BLaER1 (cell line): ENCODE measurements at regions not wholly inside any gene's neighbourhood (a gene's known extent, or its start where the extent isn't known, plus 50 kb on each side); places are given as distances from the start of the nearest gene placed in this dataset.

ENCODE experiments used
- H3K27ac ChIP-seq: shearing (Covaris generic); formaldehyde crosslinking; 2 replicates; pipeline ENCODE4 v1.8.1; 2022
- H3K27me3 ChIP-seq: shearing (Covaris generic); formaldehyde crosslinking; 2 replicates; pipeline ENCODE4 v1.8.1; 2022
- H3K36me3 ChIP-seq: shearing (Covaris generic); formaldehyde crosslinking; 2 replicates; pipeline ENCODE4 v1.8.1; 2022
- H3K4me1 ChIP-seq: shearing (Covaris generic); formaldehyde crosslinking; 2 replicates; pipeline ENCODE4 v1.8.1; 2022
- H3K4me2 ChIP-seq: shearing (Covaris generic); formaldehyde crosslinking; 2 replicates; pipeline ENCODE4 v1.8.1; 2022
- H3K4me3 ChIP-seq: shearing (Covaris generic); formaldehyde crosslinking; 2 replicates; pipeline ENCODE4 v1.8.1; 2022
- H3K9ac ChIP-seq: shearing (Covaris generic); formaldehyde crosslinking; 2 replicates; pipeline ENCODE4 v1.8.1; 2022
- H3K9me3 ChIP-seq: shearing (Covaris generic); formaldehyde crosslinking; 2 replicates; pipeline ENCODE4 v1.8.1; 2022
- H4K20me1 ChIP-seq: shearing (Covaris generic); formaldehyde crosslinking; 2 replicates; pipeline ENCODE4 v1.8.1; 2022
- Cebpa-rat ChIP-seq: shearing (Covaris generic); IDR thresholded peaks from 2 replicates; pipeline ENCODE4 v1.8.1; 2022

DNA sequence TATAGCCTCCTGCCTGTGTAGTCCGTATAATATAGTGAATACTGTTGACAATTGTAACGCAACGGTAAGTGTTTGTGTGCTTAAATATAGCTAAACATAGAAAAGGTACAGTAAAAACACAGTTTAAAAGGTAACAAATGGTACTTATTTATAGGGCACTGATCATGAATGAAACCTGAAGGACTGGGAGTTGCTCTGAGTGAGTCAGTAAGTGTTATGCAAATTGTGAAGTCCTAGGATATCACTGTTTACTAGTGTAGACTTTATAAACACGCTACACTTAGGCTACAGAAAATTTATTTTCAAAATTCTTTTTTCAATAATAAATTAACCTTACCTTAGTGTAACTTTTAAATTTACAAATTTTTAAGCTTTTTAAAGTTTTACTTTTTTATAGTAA is 1090.1 kb downstream of the CDH9 start:
- H3K27ac ChIP-seq, result no peak overlapping the region
- TF ChIP-seq Cebpa-rat, result no peak
- no peaks in the 10 kb centered on the region for H3K36me3 ChIP-seq
- H3K4me1 ChIP-seq, result peaks cover 8% of the 10 kb centered on the region; the same call in 1 of the 2 replicates
- no peaks in the 10 kb centered on the region for H3K27me3 ChIP-seq
- no peak overlapping the region for H3K9ac ChIP-seq
- H3K9me3 ChIP-seq, result no peaks in the 10 kb centered on the region
- no peaks in the 10 kb centered on the region for H4K20me1 ChIP-seq
- no peak overlapping the region for H3K4me2 ChIP-seq
- H3K4me3 ChIP-seq, result no peak overlapping the region

- no peaks in the 10 kb centered on the region for H3K36me3 ChIP-seq
- no peaks in the 10 kb centered on the region for H3K9me3 ChIP-seq
- no peak overlapping the region for H3K27ac ChIP-seq
- H4K20me1 ChIP-seq, result no peaks in the 10 kb centered on the region
- no peak overlapping the region for H3K4me2 ChIP-seq
- H3K27me3 ChIP-seq, result no peaks in the 10 kb centered on the region
- no peak for TF ChIP-seq Cebpa-rat
- H3K4me3 ChIP-seq, result no peak overlapping the region
- H3K4me1 ChIP-seq, result no peaks in the 10 kb centered on the region
- H3K9ac ChIP-seq, result no peak overlapping the region
These were observed 1093.6 kb downstream of the CDH9 start for GRCh38 chr5:25944786-25945185.

DNA sequence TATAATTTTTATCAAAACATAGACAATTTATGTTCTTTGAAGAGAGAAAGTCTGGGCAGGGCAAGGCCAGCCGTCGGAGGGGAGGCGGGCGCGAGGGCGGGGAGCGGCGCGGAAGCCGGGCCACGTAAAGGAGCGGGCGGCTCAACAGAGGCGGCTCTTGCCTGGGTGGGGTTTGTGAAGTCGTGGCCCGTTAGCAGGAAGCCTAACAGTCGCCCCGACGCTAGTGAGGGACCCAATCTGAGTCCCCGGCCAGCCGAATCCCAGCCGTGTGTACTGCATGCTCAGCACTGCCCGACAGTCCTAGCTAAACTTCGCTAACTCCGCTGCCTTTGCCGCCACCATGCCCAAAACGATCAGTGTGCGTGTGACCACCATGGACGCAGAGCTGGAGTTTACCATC is 1129.2 kb downstream of the CDH9 start:
- no peaks in the 10 kb centered on the region for H4K20me1 ChIP-seq
- H3K27me3 ChIP-seq, result no peaks in the 10 kb centered on the region
- H3K9ac ChIP-seq, result no peak overlapping the region
- no peak overlapping the region for H3K4me2 ChIP-seq
- no peak for TF ChIP-seq Cebpa-rat
- no peaks in the 10 kb centered on the region for H3K9me3 ChIP-seq
- H3K27ac ChIP-seq, result no peak overlapping the region
- no peak overlapping the region for H3K4me3 ChIP-seq
- no peaks in the 10 kb centered on the region for H3K4me1 ChIP-seq
- no peaks in the 10 kb centered on the region for H3K36me3 ChIP-seq

GRCh38 chr5:25905646-25906045 is 1132.7 kb downstream of the CDH9 start:
- H3K9ac ChIP-seq, result no peak overlapping the region
- no peak for TF ChIP-seq Cebpa-rat
- H3K4me1 ChIP-seq, result no peaks in the 10 kb centered on the region
- H3K4me2 ChIP-seq, result no peak overlapping the region
- H3K36me3 ChIP-seq, result no peaks in the 10 kb centered on the region
- H3K4me3 ChIP-seq, result no peak overlapping the region
- no peaks in the 10 kb centered on the region for H3K9me3 ChIP-seq
- no peaks in the 10 kb centered on the region for H3K27me3 ChIP-seq
- no peaks in the 10 kb centered on the region for H4K20me1 ChIP-seq
- no peak overlapping the region for H3K27ac ChIP-seq

DNA sequence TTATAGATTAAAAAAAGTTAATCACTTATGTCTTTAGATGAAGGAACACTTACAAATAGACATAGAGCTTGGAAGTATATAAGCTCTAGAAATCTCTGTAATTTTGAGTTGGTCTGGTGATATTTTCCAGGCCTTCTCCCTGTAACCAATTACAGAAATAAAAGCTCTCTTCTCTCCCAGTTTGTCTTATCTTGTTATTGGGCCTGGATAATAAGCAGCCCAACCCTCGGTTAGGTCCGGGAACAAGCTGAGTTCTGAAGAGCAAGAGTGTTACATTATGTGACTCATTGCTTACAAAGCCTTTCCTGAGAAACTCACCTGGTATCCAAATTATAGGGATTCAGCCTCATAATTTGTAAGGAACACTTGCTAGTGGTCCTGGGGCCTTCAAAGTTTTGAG is 1146.2 kb downstream of the CDH9 start:
- no peak for TF ChIP-seq Cebpa-rat
- Histone ChIP-seq H3K36me3 (no peaks in the 10 kb centered on the region), H3K9me3 (0 out of 2 replicates have a peak, but pooled peaks cover 14% of the 10 kb centered on the region), H3K27ac (no peak overlapping the region), H3K4me3 (no peak overlapping the region), H3K9ac (no peak overlapping the region), H4K20me1 (no peaks in the 10 kb centered on the region), H3K4me1 (no peaks in the 10 kb centered on the region), H3K27me3 (no peaks in the 10 kb centered on the region), H3K4me2 (no peak overlapping the region)

- Histone ChIP-seq H3K4me1 (no peaks in the 10 kb centered on the region), H3K27me3 (no peaks in the 10 kb centered on the region), H4K20me1 (no peaks in the 10 kb centered on the region), H3K9ac (no peak overlapping the region), H3K9me3 (0 out of 2 replicates have a peak, but pooled peaks cover 14% of the 10 kb centered on the region), H3K4me3 (no peak overlapping the region), H3K4me2 (no peak overlapping the region), H3K27ac (no peak overlapping the region), H3K36me3 (no peaks in the 10 kb centered on the region)
- no peak for TF ChIP-seq Cebpa-rat
These were observed 1146.7 kb downstream of the CDH9 start for GRCh38 chr5:25891691-25892090.

GRCh38 chr5:25881318-25882036 is 1156.9 kb downstream of the CDH9 start:
- no peaks in the 10 kb centered on the region for H3K9me3 ChIP-seq
- no peak overlapping the region for H3K4me3 ChIP-seq
- no peak overlapping the region for H3K9ac ChIP-seq
- TF ChIP-seq Cebpa-rat, result no peak
- H3K27ac ChIP-seq, result no peak overlapping the region
- H3K4me1 ChIP-seq, result no peaks in the 10 kb centered on the region
- H3K36me3 ChIP-seq, result no peaks in the 10 kb centered on the region
- H3K27me3 ChIP-seq, result no peaks in the 10 kb centered on the region
- H4K20me1 ChIP-seq, result no peaks in the 10 kb centered on the region
- no peak overlapping the region for H3K4me2 ChIP-seq

DNA sequence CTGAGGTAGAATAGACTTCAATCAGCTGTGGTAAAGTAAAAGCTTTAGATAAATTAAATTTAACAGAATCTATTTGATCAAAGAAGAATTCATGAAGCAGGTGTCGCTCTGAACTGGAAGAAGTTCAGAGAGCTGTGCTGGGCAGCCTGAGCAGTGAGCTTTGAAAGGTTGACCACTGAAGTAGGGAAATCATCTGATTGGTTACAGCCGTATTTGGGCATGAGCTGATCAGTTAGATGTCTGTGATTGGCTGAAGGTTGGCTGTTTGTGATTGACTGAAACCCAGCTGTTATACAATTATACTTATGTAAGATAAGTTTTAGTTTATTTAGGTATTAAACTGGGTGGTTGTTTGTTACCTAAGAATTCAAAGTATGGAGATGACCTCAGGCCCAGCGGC is 1174.6 kb downstream of the CDH9 start:
- Histone ChIP-seq H3K4me1 (no peaks in the 10 kb centered on the region), H3K27ac (no peak overlapping the region), H3K9me3 (0 out of 2 replicates have a peak, but pooled peaks cover 5% of the 10 kb centered on the region), H3K27me3 (no peaks in the 10 kb centered on the region), H3K4me2 (no peak overlapping the region), H3K9ac (no peak overlapping the region), H3K4me3 (no peak overlapping the region), H3K36me3 (no peaks in the 10 kb centered on the region), H4K20me1 (no peaks in the 10 kb centered on the region)
- no peak for TF ChIP-seq Cebpa-rat

DNA sequence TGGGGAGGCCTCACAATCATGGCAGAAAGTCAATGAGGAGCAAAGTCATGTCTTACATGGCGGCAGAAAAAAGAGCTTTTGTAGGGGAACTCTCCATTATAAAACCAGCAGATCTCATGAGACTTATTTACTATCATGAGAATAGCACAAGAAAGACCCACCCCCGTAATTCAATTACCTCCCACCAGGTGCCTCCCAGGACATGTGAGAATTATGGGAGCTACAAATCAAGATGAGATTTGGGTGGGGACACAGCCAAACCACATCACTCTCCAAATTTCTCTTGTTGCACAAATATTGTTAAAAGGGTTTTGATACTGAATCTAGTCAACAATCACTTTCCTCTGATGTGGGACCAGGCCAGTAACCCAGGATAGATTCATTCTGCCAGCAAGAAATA is 1176.1 kb downstream of the CDH9 start:
- TF ChIP-seq Cebpa-rat, result no peak
- Histone ChIP-seq H3K4me3 (no peak overlapping the region), H3K4me2 (no peak overlapping the region), H3K9me3 (0 out of 2 replicates have a peak, but pooled peaks cover 5% of the 10 kb centered on the region), H3K9ac (no peak overlapping the region), H3K27me3 (no peaks in the 10 kb centered on the region), H4K20me1 (no peaks in the 10 kb centered on the region), H3K4me1 (no peaks in the 10 kb centered on the region), H3K27ac (no peak overlapping the region), H3K36me3 (no peaks in the 10 kb centered on the region)

GRCh38 chr5:25858019-25858418 is 1180.4 kb downstream of the CDH9 start:
- no peaks in the 10 kb centered on the region for H4K20me1 ChIP-seq
- H3K4me1 ChIP-seq, result no peaks in the 10 kb centered on the region
- no peak overlapping the region for H3K4me3 ChIP-seq
- no peak overlapping the region for H3K9ac ChIP-seq
- no peak for TF ChIP-seq Cebpa-rat
- H3K27ac ChIP-seq, result no peak overlapping the region
- H3K4me2 ChIP-seq, result no peak overlapping the region
- 0 out of 2 replicates have a peak, but pooled peaks cover 5% of the 10 kb centered on the region for H3K9me3 ChIP-seq
- H3K27me3 ChIP-seq, result no peaks in the 10 kb centered on the region
- H3K36me3 ChIP-seq, result no peaks in the 10 kb centered on the region

DNA sequence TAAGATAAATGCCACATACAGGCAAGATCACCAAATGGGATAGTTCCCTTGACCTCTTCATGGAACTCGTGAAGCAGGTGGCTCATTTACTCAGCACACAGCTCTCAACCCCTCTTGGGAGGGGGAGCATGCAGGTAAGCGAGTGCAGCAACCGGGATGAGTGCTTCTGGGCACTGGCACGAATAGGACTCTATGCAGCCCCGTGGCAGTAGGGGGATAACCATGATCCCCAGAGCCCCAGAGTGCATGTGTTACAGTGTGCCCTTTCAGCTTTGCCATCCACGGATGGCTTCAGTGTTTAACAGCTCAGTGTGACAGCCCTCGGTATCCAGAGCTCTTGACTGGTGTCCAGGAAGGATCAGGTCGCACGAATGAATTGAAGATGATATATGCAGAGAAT is 1187.1 kb downstream of the CDH9 start:
- Histone ChIP-seq H3K27me3 (no peaks in the 10 kb centered on the region), H3K9ac (no peak overlapping the region), H3K4me1 (no peaks in the 10 kb centered on the region), H3K4me2 (no peak overlapping the region), H3K27ac (no peak overlapping the region), H3K9me3 (no peaks in the 10 kb centered on the region), H3K4me3 (no peak overlapping the region), H4K20me1 (no peaks in the 10 kb centered on the region), H3K36me3 (no peaks in the 10 kb centered on the region)
- TF ChIP-seq Cebpa-rat, result no peak
